ENCODE measurements at regions not wholly inside any gene's neighbourhood (a gene's known extent, or its start where the extent isn't known, plus 50 kb on each side); places are given as distances from the start of the nearest gene placed in this dataset.
"Not testable (repeated sequence)": the region's sequence is repeated elsewhere in the genome, so short reads cannot be mapped to it uniquely, and the experiment has no call there.

- TF ChIP-seq POLR2AphosphoS5 (IDR thresholded peaks at IDR 0.05): no peak
- no peak for TF ChIP-seq CTCF (IDR thresholded peaks at IDR 0.05)
- no peak for TF ChIP-seq POLR2A (IDR thresholded peaks at IDR 0.05)
Observed at GRCh38 chr20:43830883-43831282, 83.8 kb upstream of the TOX2 start.

GRCh38 chr20:43829951-43830690, 84.5 kb upstream of the TOX2 start:
- Histone ChIP-seq H3K36me3 (no peaks in the 10 kb centered on the region), H3K27ac (no peak overlapping the region), H3K9me3 (no peaks in the 10 kb centered on the region), H3K4me1 (replicated peaks) (no peaks in the 10 kb centered on the region), H3K4me3 (no peak overlapping the region), H3K27me3 (replicated peaks; ENCODE audit: insufficient read depth) (peaks cover 4% of the 10 kb centered on the region)
- no peak for DNase-seq (ENCODE audit: low spot score)
- no peak for TF ChIP-seq POLR2A (IDR thresholded peaks at IDR 0.05)
- TF ChIP-seq CTCF (IDR thresholded peaks at IDR 0.05): no peak
- no peak for TF ChIP-seq POLR2AphosphoS5 (IDR thresholded peaks at IDR 0.05)
- 78% methylated on average over 6 of the region's 6 CpGs for WGBS
- intact Hi-C loops (cut with DNase I): no loop called here

More at GRCh38 chr20:43830883-43831282, 83.8 kb upstream of the TOX2 start:
- Histone ChIP-seq H3K27ac (no peak overlapping the region), H3K4me1 (replicated peaks) (no peaks in the 10 kb centered on the region), H3K4me3 (no peak overlapping the region), H3K9me3 (no peaks in the 10 kb centered on the region), H3K27me3 (replicated peaks; ENCODE audit: insufficient read depth) (peaks cover 4% of the 10 kb centered on the region), H3K36me3 (no peaks in the 10 kb centered on the region)
- intact Hi-C loops (cut with DNase I): no loop called here
- 61% methylated on average over 5 of the region's 5 CpGs for WGBS
- DNase-seq (ENCODE audit: low spot score): no peak

DNA sequence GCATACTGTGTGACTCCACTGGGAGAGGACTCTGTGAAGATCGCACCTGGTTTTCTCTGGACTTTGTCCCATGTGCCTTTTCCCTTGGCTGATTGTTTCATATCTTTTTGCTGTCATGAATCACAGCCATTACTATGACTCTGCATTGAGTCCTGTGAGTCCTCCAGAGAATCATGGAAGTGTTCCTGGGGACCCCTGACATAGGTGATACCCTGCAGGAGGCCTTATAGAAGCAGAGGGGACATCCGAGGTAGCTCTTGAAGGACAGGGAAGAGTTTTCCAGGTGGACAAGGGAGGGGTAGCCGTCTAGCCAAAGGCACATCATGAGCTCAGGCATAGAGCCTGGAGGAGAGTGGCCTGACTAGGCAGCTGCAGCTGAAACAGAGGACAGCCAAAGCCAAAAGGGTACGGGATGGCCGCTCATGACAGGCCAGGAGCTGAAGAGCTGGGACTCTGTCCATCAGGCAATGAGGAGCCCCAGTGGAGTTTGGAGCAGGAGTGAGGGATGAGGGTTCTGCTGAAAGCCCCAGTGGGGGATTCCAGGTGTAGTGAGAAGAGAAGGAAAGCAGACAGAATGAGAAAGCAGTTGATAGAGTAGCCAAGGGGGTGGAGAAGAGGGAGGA, 86.6 kb upstream of the TOX2 start:
- TF ChIP-seq POLR2A (IDR thresholded peaks at IDR 0.05): no peak
- TF ChIP-seq CTCF (IDR thresholded peaks at IDR 0.05): no peak
- no peak for TF ChIP-seq POLR2AphosphoS5 (IDR thresholded peaks at IDR 0.05)
- Histone ChIP-seq H3K27me3 (replicated peaks; ENCODE audit: insufficient read depth) (peaks cover 4% of the 10 kb centered on the region), H3K27ac (no peak overlapping the region), H3K4me3 (no peak overlapping the region), H3K36me3 (no peaks in the 10 kb centered on the region), H3K9me3 (no peaks in the 10 kb centered on the region), H3K4me1 (replicated peaks) (no peaks in the 10 kb centered on the region)
- intact Hi-C loops (cut with DNase I): no loop called here
- no peak for DNase-seq (ENCODE audit: low spot score)
- WGBS: 84% methylated on average over 5 of the region's 5 CpGs

GRCh38 chr20:43826943-43827342, 87.7 kb upstream of the TOX2 start:
- DNase-seq (ENCODE audit: low spot score); intact Hi-C loops (cut with DNase I); H3K9me3 ChIP-seq; H3K4me1 ChIP-seq (replicated peaks); H3K27me3 ChIP-seq (replicated peaks; ENCODE audit: insufficient read depth); H3K4me3 ChIP-seq; H3K27ac ChIP-seq; H3K36me3 ChIP-seq: not testable (repeated sequence)
- 72% methylated on average over 5 of the region's 5 CpGs for WGBS

DNA sequence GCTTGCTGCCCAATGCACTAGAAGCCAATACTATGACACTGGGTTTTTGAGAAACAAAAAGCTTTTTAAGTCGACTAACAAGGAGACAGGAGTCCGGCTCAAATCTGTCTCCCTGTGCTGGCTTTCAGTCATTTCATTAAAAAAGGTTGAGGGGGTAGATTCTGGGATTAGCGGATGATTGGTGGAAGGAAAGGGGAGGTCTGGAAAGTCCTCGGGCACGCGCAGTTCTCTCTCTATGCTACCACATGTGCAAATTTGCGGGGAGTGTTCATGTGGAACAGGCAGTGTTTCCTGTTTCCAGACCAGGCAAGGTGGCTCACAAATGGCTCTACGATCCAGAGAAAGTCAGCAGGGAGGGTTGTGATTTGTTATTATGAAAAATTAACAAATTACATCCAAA, 89.1 kb upstream of the TOX2 start:
- Histone ChIP-seq H3K27me3 (replicated peaks; ENCODE audit: insufficient read depth) (peaks cover 4% of the 10 kb centered on the region), H3K9me3 (no peaks in the 10 kb centered on the region), H3K4me3 (no peak overlapping the region), H3K4me1 (replicated peaks) (no peaks in the 10 kb centered on the region), H3K36me3 (no peaks in the 10 kb centered on the region), H3K27ac (no peak overlapping the region)
- TF ChIP-seq CTCF (IDR thresholded peaks at IDR 0.05) (no peak), POLR2A (IDR thresholded peaks at IDR 0.05) (no peak), POLR2AphosphoS5 (IDR thresholded peaks at IDR 0.05) (no peak)
- no peak for DNase-seq (ENCODE audit: low spot score)
- intact Hi-C loops (cut with DNase I): no loop called here
- WGBS: 75% methylated on average over 8 of the region's 8 CpGs

All from prostate gland (tissue), 2 donors.